ENCODE measurements at regions not wholly inside any gene's neighbourhood (a gene's known extent, or its start where the extent isn't known, plus 50 kb on each side); places are given as distances from the start of the nearest gene placed in this dataset.

GRCh38 chr16:80305410-80305809, 235.4 kb upstream of the DYNLRB2 start:
- no peak overlapping the region for H3K27ac Mint-ChIP-seq
- no peak overlapping the region for H3K4me3 Mint-ChIP-seq
- ATAC-seq (no peak), DNase-seq (no peak)
- H3K9me3 Mint-ChIP-seq, result peaks cover 0 to 12% (median 0%) of the 10 kb centered on the region in 9 donors
- POLR2A ChIA-PET, result no interaction called here
- H3K27me3 Mint-ChIP-seq, result peaks cover 4 to 25% (median 8%) of the 10 kb centered on the region in 5 donors
- H3K4me1 Mint-ChIP-seq, result no peaks in the 10 kb centered on the region
- H3K36me3 Mint-ChIP-seq, result no peaks in the 10 kb centered on the region

GRCh38 chr16:80303691-80304090, 237.1 kb upstream of the DYNLRB2 start:
- ATAC-seq, result no peak
- no peak overlapping the region for H3K4me3 Mint-ChIP-seq
- H3K9me3 Mint-ChIP-seq, result peaks cover 0 to 12% (median 0%) of the 10 kb centered on the region in 9 donors
- peaks cover 0 to 25% (median 6%) of the 10 kb centered on the region in 5 donors for H3K27me3 Mint-ChIP-seq
- H3K4me1 Mint-ChIP-seq, result no peaks in the 10 kb centered on the region
- no peak for DNase-seq
- POLR2A ChIA-PET, result no interaction called here
- no peaks in the 10 kb centered on the region for H3K36me3 Mint-ChIP-seq
- no peak overlapping the region for H3K27ac Mint-ChIP-seq

GRCh38 chr16:80300876-80301275, 239.9 kb upstream of the DYNLRB2 start:
- ATAC-seq (no peak), DNase-seq (no peak)
- H3K4me1 Mint-ChIP-seq, result no peaks in the 10 kb centered on the region
- POLR2A ChIA-PET, result no interaction called here
- peaks cover 0 to 12% (median 0%) of the 10 kb centered on the region in 9 donors for H3K9me3 Mint-ChIP-seq
- peaks cover 2 to 17% (median 6%) of the 10 kb centered on the region in 5 donors for H3K27me3 Mint-ChIP-seq
- no peak overlapping the region for H3K27ac Mint-ChIP-seq
- H3K4me3 Mint-ChIP-seq, result no peak overlapping the region
- no peaks in the 10 kb centered on the region for H3K36me3 Mint-ChIP-seq

- ATAC-seq (no peak), DNase-seq (no peak)
- Mint-ChIP-seq H3K4me1 (no peaks in the 10 kb centered on the region), H3K4me3 (no peak overlapping the region), H3K36me3 (peaks cover 0 to 2% (median 0%) of the 10 kb centered on the region in 3 donors), H3K27ac (no peak overlapping the region), H3K27me3 (peaks cover 3 to 17% (median 6%) of the 10 kb centered on the region in 5 donors), H3K9me3 (peaks cover 0 to 12% (median 0%) of the 10 kb centered on the region in 9 donors)
- POLR2A ChIA-PET, result no interaction called here
These were observed 240.3 kb upstream of the DYNLRB2 start for GRCh38 chr16:80300456-80300855.

- H3K9me3 Mint-ChIP-seq, result peaks cover 0 to 12% (median 0%) of the 10 kb centered on the region in 9 donors
- H3K27me3 Mint-ChIP-seq, result peaks cover 3 to 14% (median 10%) of the 10 kb centered on the region in 5 donors
- H3K4me3 Mint-ChIP-seq, result no peak overlapping the region
- DNase-seq (no peak), ATAC-seq (no peak)
- no peak overlapping the region for H3K27ac Mint-ChIP-seq
- H3K4me1 Mint-ChIP-seq, result no peaks in the 10 kb centered on the region
- H3K36me3 Mint-ChIP-seq, result peaks cover 0 to 2% (median 0%) of the 10 kb centered on the region in 3 donors
- POLR2A ChIA-PET, result no interaction called here
These were observed 241.4 kb upstream of the DYNLRB2 start for GRCh38 chr16:80299416-80299815.

GRCh38 chr16:80298676-80299075, 242.1 kb upstream of the DYNLRB2 start:
- Mint-ChIP-seq H3K4me1 (no peaks in the 10 kb centered on the region), H3K36me3 (peaks cover 0 to 2% (median 0%) of the 10 kb centered on the region in 3 donors), H3K27ac (no peak overlapping the region), H3K9me3 (peaks cover 0 to 12% (median 0%) of the 10 kb centered on the region in 9 donors), H3K4me3 (no peak overlapping the region), H3K27me3 (peaks cover 3 to 11% (median 8%) of the 10 kb centered on the region in 5 donors)
- ATAC-seq (no peak), DNase-seq (no peak)
- POLR2A ChIA-PET, result no interaction called here

- no peak overlapping the region for H3K4me3 Mint-ChIP-seq
These were observed 244.8 kb upstream of the DYNLRB2 start for GRCh38 chr16:80296034-80296433.

GRCh38 chr16:80294172-80294571, 246.6 kb upstream of the DYNLRB2 start:
- DNase-seq (no peak), ATAC-seq (no peak)
- POLR2A ChIA-PET, result no interaction called here
- H3K9me3 Mint-ChIP-seq, result peaks cover 0 to 3% (median 0%) of the 10 kb centered on the region in 9 donors
- H3K36me3 Mint-ChIP-seq, result peaks cover 0 to 2% (median 0%) of the 10 kb centered on the region in 3 donors
- peaks cover 0 to 11% (median 5%) of the 10 kb centered on the region in 5 donors for H3K27me3 Mint-ChIP-seq
- no peak overlapping the region for H3K4me3 Mint-ChIP-seq
- H3K27ac Mint-ChIP-seq, result no peak overlapping the region
- no peaks in the 10 kb centered on the region for H3K4me1 Mint-ChIP-seq

More at GRCh38 chr16:80296034-80296433, 244.8 kb upstream of the DYNLRB2 start:
- POLR2A ChIA-PET, result no interaction called here
- Mint-ChIP-seq H3K27me3 (peaks cover 0 to 11% (median 3%) of the 10 kb centered on the region in 5 donors), H3K9me3 (peaks cover 0 to 3% (median 0%) of the 10 kb centered on the region in 9 donors), H3K36me3 (peaks cover 0 to 2% (median 0%) of the 10 kb centered on the region in 3 donors), H3K4me1 (no peaks in the 10 kb centered on the region), H3K27ac (no peak overlapping the region)
- DNase-seq, result no peak
- no peak for ATAC-seq

- POLR2A ChIA-PET, result no interaction called here
- no peak for ATAC-seq
- Mint-ChIP-seq H3K9me3 (no peaks in the 10 kb centered on the region), H3K27me3 (peaks cover 2 to 9% (median 5%) of the 10 kb centered on the region in 5 donors), H3K4me3 (no peak overlapping the region), H3K27ac (no peak overlapping the region), H3K4me1 (no peaks in the 10 kb centered on the region), H3K36me3 (no peaks in the 10 kb centered on the region)
- no peak for DNase-seq
These were observed 252.2 kb upstream of the DYNLRB2 start for GRCh38 chr16:80288616-80289015.

- Mint-ChIP-seq H3K4me1 (no peaks in the 10 kb centered on the region), H3K9me3 (peaks cover 0 to 2% (median 0%) of the 10 kb centered on the region in 9 donors)
These were observed 253.1 kb upstream of the DYNLRB2 start for GRCh38 chr16:80287674-80288073.

GRCh38 chr16:80285104-80285503, 255.7 kb upstream of the DYNLRB2 start:
- H3K36me3 Mint-ChIP-seq, result no peaks in the 10 kb centered on the region
- peaks cover 3 to 32% (median 15%) of the 10 kb centered on the region in 5 donors for H3K27me3 Mint-ChIP-seq
- ATAC-seq (no peak), DNase-seq (no peak)
- POLR2A ChIA-PET, result no interaction called here
- H3K4me1 Mint-ChIP-seq, result no peaks in the 10 kb centered on the region
- no peak overlapping the region for H3K4me3 Mint-ChIP-seq
- H3K27ac Mint-ChIP-seq, result no peak overlapping the region
- H3K9me3 Mint-ChIP-seq, result peaks cover 0 to 2% (median 0%) of the 10 kb centered on the region in 9 donors

More at GRCh38 chr16:80287674-80288073, 253.1 kb upstream of the DYNLRB2 start:
- POLR2A ChIA-PET, result no interaction called here
- no peak for ATAC-seq
- no peak for DNase-seq
- Mint-ChIP-seq H3K36me3 (no peaks in the 10 kb centered on the region), H3K27ac (no peak overlapping the region), H3K4me3 (no peak overlapping the region), H3K27me3 (peaks cover 5 to 18% (median 8%) of the 10 kb centered on the region in 5 donors)

GRCh38 chr16:80283466-80284392, 257.1 kb upstream of the DYNLRB2 start:
- Mint-ChIP-seq H3K4me1 (peaks cover 0 to 3% (median 0%) of the 10 kb centered on the region in 4 donors), H3K9me3 (peaks cover 0 to 2% (median 0%) of the 10 kb centered on the region in 9 donors), H3K27me3 (peaks cover 3 to 32% (median 15%) of the 10 kb centered on the region in 5 donors), H3K27ac (no peak overlapping the region), H3K4me3 (no peak overlapping the region), H3K36me3 (no peaks in the 10 kb centered on the region)
- POLR2A ChIA-PET, result no interaction called here
- ATAC-seq, result no peak
- no peak for DNase-seq

GRCh38 chr16:80280557-80280956, 260.2 kb upstream of the DYNLRB2 start:
- Mint-ChIP-seq H3K27ac (no peak overlapping the region), H3K4me3 (no peak overlapping the region), H3K36me3 (no peaks in the 10 kb centered on the region), H3K4me1 (peaks cover 0 to 3% (median 0%) of the 10 kb centered on the region in 4 donors), H3K9me3 (peaks cover 0 to 2% (median 0%) of the 10 kb centered on the region in 9 donors), H3K27me3 (peaks cover 4 to 37% (median 15%) of the 10 kb centered on the region in 5 donors)
- ATAC-seq (no peak), DNase-seq (no peak)
- POLR2A ChIA-PET, result no interaction called here

Data from naive thymus-derived CD8-positive, alpha-beta T cell (primary cell).